Uterus (tissue), 2 donors: ENCODE measurements at regions not wholly inside any gene's neighbourhood (a gene's known extent, or its start where the extent isn't known, plus 50 kb on each side); places are given as distances from the start of the nearest gene placed in this dataset.

Experiments
- POLR2A ChIP-seq, 2 donors: fragments of 450-650 bp; IDR thresholded peaks; one replicate each; pipeline ENCODE4 v1.6.1; 2016; ENCODE audit warnings: antibody characterized with exemption in 2 of 2, mild to moderate bottlenecking in 1 of 2, moderate library complexity in 1 of 2
- TF ChIP-seq, protein P1 (sequence below), 4 experiments: fragments of 200-600 bp in 2 of 4; fragments of 450-650 bp in 2 of 4; sonication (generic) in 2 of 4; IDR thresholded peaks; one replicate each; pipeline ENCODE4 v1.5.1; 2016 to 2019; ENCODE audit warnings: antibody characterized with exemption in 4 of 4, mild to moderate bottlenecking in 2 of 4, moderate library complexity in 1 of 4

DNA sequence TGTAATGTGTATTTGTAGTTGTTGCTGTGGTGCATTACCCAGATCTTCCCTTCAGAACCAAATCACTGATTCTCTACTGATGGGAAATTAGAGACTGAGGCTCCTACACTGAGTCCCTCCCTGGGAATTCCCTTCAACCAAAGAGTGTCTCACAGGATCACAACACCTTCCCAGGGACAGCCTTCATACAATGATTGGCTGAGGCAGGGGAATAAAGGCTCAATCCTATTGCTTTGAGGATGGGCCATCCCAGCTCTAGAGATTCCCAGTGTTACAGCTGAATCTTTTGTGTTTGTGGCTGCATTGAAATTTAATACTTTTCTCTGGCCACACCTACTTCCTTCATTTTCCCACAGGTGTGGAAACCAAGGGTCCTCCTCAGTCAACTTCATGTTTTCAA, 96.4 kb upstream of the ELL2 start:
- TF ChIP-seq, protein P1, sequence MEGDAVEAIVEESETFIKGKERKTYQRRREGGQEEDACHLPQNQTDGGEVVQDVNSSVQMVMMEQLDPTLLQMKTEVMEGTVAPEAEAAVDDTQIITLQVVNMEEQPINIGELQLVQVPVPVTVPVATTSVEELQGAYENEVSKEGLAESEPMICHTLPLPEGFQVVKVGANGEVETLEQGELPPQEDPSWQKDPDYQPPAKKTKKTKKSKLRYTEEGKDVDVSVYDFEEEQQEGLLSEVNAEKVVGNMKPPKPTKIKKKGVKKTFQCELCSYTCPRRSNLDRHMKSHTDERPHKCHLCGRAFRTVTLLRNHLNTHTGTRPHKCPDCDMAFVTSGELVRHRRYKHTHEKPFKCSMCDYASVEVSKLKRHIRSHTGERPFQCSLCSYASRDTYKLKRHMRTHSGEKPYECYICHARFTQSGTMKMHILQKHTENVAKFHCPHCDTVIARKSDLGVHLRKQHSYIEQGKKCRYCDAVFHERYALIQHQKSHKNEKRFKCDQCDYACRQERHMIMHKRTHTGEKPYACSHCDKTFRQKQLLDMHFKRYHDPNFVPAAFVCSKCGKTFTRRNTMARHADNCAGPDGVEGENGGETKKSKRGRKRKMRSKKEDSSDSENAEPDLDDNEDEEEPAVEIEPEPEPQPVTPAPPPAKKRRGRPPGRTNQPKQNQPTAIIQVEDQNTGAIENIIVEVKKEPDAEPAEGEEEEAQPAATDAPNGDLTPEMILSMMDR (IDR thresholded peaks at IDR 0.05) = no peak
- no peak for TF ChIP-seq POLR2A (IDR thresholded peaks at IDR 0.05)
